HCT116 (cell line): ENCODE measurements at regions not wholly inside any gene's neighbourhood (a gene's known extent, or its start where the extent isn't known, plus 50 kb on each side); places are given as distances from the start of the nearest gene placed in this dataset.

Experiments used
- ATAC-seq: fragments of 200-7000 bp; cut with Tn5 transposase; 2 replicates; pipeline ENCODE4 v1.9.1; 2020; ENCODE audit warnings: mild to moderate bottlenecking, moderate library complexity
- BruUV-seq: library from RNA; stranded (reverse); fragments of 400-500 nt; replicated peaks from 2 replicates; lab custom pipeline; 2021; lab: Mats Ljungman, UMichigan
- CTCF ChIA-PET: fragments of 300-600 bp; sonication (Branson Sonifier 250); formaldehyde crosslinking; loops from one replicate; lab custom pipeline; 2021; ENCODE audit warnings: antibody characterized with exemption; lab: Charles Lee
- POLR2A ChIA-PET: fragments of 300-600, 350-600 bp; sonication (Branson Sonifier 250); formaldehyde crosslinking; loops from one replicate; lab custom pipeline; 2021; ENCODE audit warnings: antibody characterized with exemption; lab: Charles Lee
- RAD21 ChIA-PET, 2 experiments: fragments of 300-600 bp; sonication (Branson Sonifier 250); formaldehyde crosslinking; loops; one replicate each; lab custom pipeline; 2023; ENCODE audit warnings: low total read pairs in 2 of 2; ENCODE audit not compliant: uncharacterized antibody in 2 of 2, unreplicated experiment in 2 of 2, low non-redundant PET in 1 of 2; lab: Charles Lee
- DNase-seq: peaks from one replicate; pipeline ENCODE4 v3.0.0-alpha.2; 2010; ENCODE audit warnings: low read depth, low spot score
- H2AFZ ChIP-seq: fragments of 200-600 bp; shearing (Covaris generic), sonication (generic); 2 replicates; pipeline ENCODE4 v1.6.1; 2017; ENCODE audit warnings: low read depth, mixed run types, mixed read lengths, antibody characterized with exemption, low read length; ENCODE audit not compliant: poor library complexity, severe bottlenecking
- H3K27ac ChIP-seq: 2 replicates; pipeline ENCODE4 v1.5.1; 2012; ENCODE audit warnings: low read depth, low read length
- H3K27me3 ChIP-seq: fragments of 200-600 bp; sonication (generic); 2 replicates; pipeline ENCODE4 v1.6.1; 2016; ENCODE audit warnings: mixed run types, low read length, mixed read lengths; ENCODE audit not compliant: insufficient read depth
- H3K36me3 ChIP-seq, 2 experiments: fragments of 200-500 bp in 1 of 2; fragments of 200-600 bp in 1 of 2; sonication (Bioruptor generic) in 1 of 2; sonication (generic) in 1 of 2; 2 replicates each; pipeline versions ENCODE4 v1.5.1 to v1.6.1; 2014 to 2016; ENCODE audit warnings: low read length in 2 of 2, inconsistent platforms in 1 of 2, mixed read lengths in 1 of 2, mixed run types in 1 of 2; ENCODE audit not compliant: insufficient read depth in 2 of 2, control insufficient read depth in 1 of 2
- H3K4me1 ChIP-seq, 2 experiments: fragments of 200-600 bp in 1 of 2; sonication (generic) in 1 of 2; 2 replicates each; pipeline versions ENCODE4 v1.5.1 to v1.6.1; 2012 to 2017; ENCODE audit warnings: low read length in 2 of 2, inconsistent platforms in 1 of 2, mild to moderate bottlenecking in 1 of 2, mixed read lengths in 1 of 2, mixed run types in 1 of 2, moderate library complexity in 1 of 2; ENCODE audit not compliant: insufficient read depth in 2 of 2, control insufficient read depth in 1 of 2
- H3K4me2 ChIP-seq: fragments of 200-600 bp; sonication (generic); 2 replicates; pipeline ENCODE4 v1.6.1; 2017; ENCODE audit warnings: mixed run types, low read length, mixed read lengths
- H3K4me3 ChIP-seq, 2 experiments: fragments of 200-600 bp in 1 of 2; sonication (generic) in 1 of 2; replicated peaks in 1 of 2; 2 replicates each; pipeline ENCODE4 v1.5.1; 2011 to 2016; ENCODE audit warnings: low read length in 2 of 2, control low read depth in 1 of 2, low read depth in 1 of 2, mild to moderate bottlenecking in 1 of 2, mixed read lengths in 1 of 2, mixed run types in 1 of 2
- H3K79me2 ChIP-seq: fragments of 200-600 bp; sonication (generic); 2 replicates; pipeline ENCODE4 v1.6.1; 2017; ENCODE audit warnings: mild to moderate bottlenecking, mixed run types, low read length, moderate library complexity, mixed read lengths; ENCODE audit not compliant: insufficient read depth
- H3K9ac ChIP-seq: fragments of 200-600 bp; sonication (generic); 2 replicates; pipeline ENCODE4 v1.6.1; 2016; ENCODE audit warnings: low read length, mixed read lengths
- H3K9me2 ChIP-seq: fragments of 200-600 bp; sonication (generic), shearing (Covaris generic); 2 replicates; pipeline ENCODE4 v1.6.1; 2017; ENCODE audit warnings: mixed run types, mild to moderate bottlenecking, moderate library complexity; ENCODE audit not compliant: insufficient read depth
- H3K9me3 ChIP-seq, 2 experiments: fragments of 200-500 bp in 1 of 2; fragments of 200-600 bp in 1 of 2; sonication (Bioruptor generic) in 1 of 2; sonication (generic) in 1 of 2; 2 replicates each; pipeline ENCODE4 v1.6.1; 2014 to 2017; ENCODE audit warnings: low read length in 2 of 2, mixed read lengths in 2 of 2, inconsistent platforms in 1 of 2, low read depth in 1 of 2, mild to moderate bottlenecking in 1 of 2, mixed run types in 1 of 2, moderate library complexity in 1 of 2; ENCODE audit not compliant: control insufficient read depth in 1 of 2, insufficient read depth in 1 of 2
- H4K20me1 ChIP-seq: fragments of 200-600 bp; sonication (generic), shearing (Covaris generic); 2 replicates; pipeline ENCODE4 v1.6.1; 2017; ENCODE audit warnings: mixed run types, mild to moderate bottlenecking, moderate library complexity; ENCODE audit not compliant: insufficient read depth
- CBX3 ChIP-seq: IDR thresholded peaks from 2 replicates; pipeline ENCODE4 v1.6.1; 2012; ENCODE audit warnings: low read depth
- CEBPB ChIP-seq: IDR thresholded peaks from 2 replicates; pipeline ENCODE4 v1.6.1; 2012; ENCODE audit warnings: low read depth
- EZH2 ChIP-seq: fragments of 200-600 bp; sonication (generic); IDR thresholded peaks from 2 replicates; pipeline ENCODE4 v1.6.1; 2017; ENCODE audit warnings: antibody characterized with exemption, mixed run types
- EZH2phosphoT487 ChIP-seq: fragments of 200-600 bp; IDR thresholded peaks from 2 replicates; pipeline ENCODE4 v1.6.1; 2018; ENCODE audit warnings: antibody characterized with exemption, borderline replicate concordance
- FOSL1 ChIP-seq: IDR thresholded peaks from 2 replicates; pipeline ENCODE4 v1.6.1; 2012; ENCODE audit warnings: low read depth
- POLR2A ChIP-seq: IDR thresholded peaks from 2 replicates; pipeline ENCODE4 v1.7.0; 2011; ENCODE audit warnings: borderline replicate concordance; ENCODE audit not compliant: insufficient read depth, insufficient read length; ENCODE audit errors: extremely low read depth
- POLR2AphosphoS5 ChIP-seq: IDR thresholded peaks from 2 replicates; pipeline ENCODE4 v1.6.1; 2011; ENCODE audit warnings: mild to moderate bottlenecking, low read depth, low read length, moderate library complexity
- RAD21 ChIP-seq: IDR thresholded peaks from 2 replicates; pipeline ENCODE4 v1.6.1; 2012; ENCODE audit warnings: low read depth, mild to moderate bottlenecking
- SIN3A ChIP-seq: IDR thresholded peaks from 2 replicates; pipeline ENCODE4 v1.6.1; 2012; ENCODE audit warnings: low read depth
- SP1 ChIP-seq: IDR thresholded peaks from 2 replicates; pipeline ENCODE4 v1.6.1; 2012; ENCODE audit warnings: low read depth
- SRF ChIP-seq: IDR thresholded peaks from 2 replicates; pipeline ENCODE4 v1.6.1; 2012; ENCODE audit warnings: low read depth
- TCF7L2 ChIP-seq: IDR thresholded peaks from 2 replicates; pipeline ENCODE4 v1.7.0; 2011; ENCODE audit warnings: borderline replicate concordance, inconsistent platforms; ENCODE audit not compliant: insufficient read depth, insufficient read length; ENCODE audit errors: extremely low read depth
- ZFX ChIP-seq: fragments of 450-650 bp; IDR thresholded peaks from 2 replicates; pipeline ENCODE4 v1.6.1; 2017
- intact Hi-C: fragments of 100-400 bp; cut with micrococcal nuclease; formaldehyde crosslinking; loops from 2 replicates; pipeline ENCODE4 v1.10.0; 2022
- TF ChIP-seq, protein P1 (sequence below): IDR thresholded peaks from 2 replicates; pipeline ENCODE4 v1.6.1; 2012
- TF ChIP-seq, protein P2 (sequence below), 3 experiments: fragments of 200-600 bp in 1 of 3; sonication (generic) in 1 of 3; IDR thresholded peaks in 2 of 3; conservative IDR thresholded peaks in 1 of 3; 2 replicates each; pipeline ENCODE4 v1.5.1; 2012 to 2017; ENCODE audit warnings: low read depth in 2 of 3, low read length in 2 of 3, antibody characterized with exemption in 1 of 3, borderline replicate concordance in 1 of 3, control low read depth in 1 of 3, mild to moderate bottlenecking in 1 of 3, mixed read lengths in 1 of 3, mixed run types in 1 of 3, moderate library complexity in 1 of 3; ENCODE audit not compliant: insufficient read depth in 1 of 3

DNA sequence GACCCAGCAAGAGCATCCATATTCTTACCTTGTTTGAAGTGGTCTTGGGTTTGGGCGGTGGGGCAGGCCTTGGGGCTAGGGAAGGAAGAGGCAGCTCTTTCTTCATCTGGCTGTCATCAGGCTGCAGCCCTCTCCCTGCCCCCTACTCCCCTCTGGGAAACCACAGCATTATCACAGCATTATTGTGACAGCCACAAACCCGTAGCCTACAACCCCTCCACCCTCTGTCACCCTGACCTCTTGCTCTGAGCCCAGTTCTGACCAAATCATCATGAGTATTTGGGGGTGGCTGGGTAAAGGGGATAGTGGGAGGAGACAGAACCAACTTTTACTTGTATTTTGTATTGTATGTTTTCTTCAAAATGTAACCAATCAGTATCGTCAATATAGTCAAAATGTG lies 94.3 kb upstream of the ARRDC3 start:
- ChIA-PET CTCF (no interaction called here), RAD21 (no interaction called here), POLR2A (no interaction called here)
- intact Hi-C loops, result no loop called here
- Histone ChIP-seq H3K36me3 (no peaks in the 10 kb centered on the region), H3K9me3 (no peaks in the 10 kb centered on the region), H3K4me2 (no peak overlapping the region), H3K27me3 (no peaks in the 10 kb centered on the region), H3K9ac (no peak overlapping the region), H3K9me2 (no peaks in the 10 kb centered on the region), H3K27ac (no peak overlapping the region), H2AFZ (no peak overlapping the region), H3K4me3 (no peak overlapping the region), H3K79me2 (no peaks in the 10 kb centered on the region), H3K4me1 (no peaks in the 10 kb centered on the region), H4K20me1 (no peaks in the 10 kb centered on the region)
- no TSS peak for BruUV-seq
- DNase-seq (no peak), ATAC-seq (no peak)
- TF ChIP-seq CEBPB (no peak), EZH2 (no peak), FOSL1 (no peak), RAD21 (no peak), SIN3A (no peak), POLR2A (no peak), CBX3 (no peak), SRF (no peak), POLR2AphosphoS5 (no peak), SP1 (no peak), ZFX (no peak), EZH2phosphoT487 (no peak), TCF7L2 (no peak)
- TF ChIP-seq, protein P1, sequence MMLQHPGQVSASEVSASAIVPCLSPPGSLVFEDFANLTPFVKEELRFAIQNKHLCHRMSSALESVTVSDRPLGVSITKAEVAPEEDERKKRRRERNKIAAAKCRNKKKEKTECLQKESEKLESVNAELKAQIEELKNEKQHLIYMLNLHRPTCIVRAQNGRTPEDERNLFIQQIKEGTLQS, result no peak
- TF ChIP-seq, protein P2, sequence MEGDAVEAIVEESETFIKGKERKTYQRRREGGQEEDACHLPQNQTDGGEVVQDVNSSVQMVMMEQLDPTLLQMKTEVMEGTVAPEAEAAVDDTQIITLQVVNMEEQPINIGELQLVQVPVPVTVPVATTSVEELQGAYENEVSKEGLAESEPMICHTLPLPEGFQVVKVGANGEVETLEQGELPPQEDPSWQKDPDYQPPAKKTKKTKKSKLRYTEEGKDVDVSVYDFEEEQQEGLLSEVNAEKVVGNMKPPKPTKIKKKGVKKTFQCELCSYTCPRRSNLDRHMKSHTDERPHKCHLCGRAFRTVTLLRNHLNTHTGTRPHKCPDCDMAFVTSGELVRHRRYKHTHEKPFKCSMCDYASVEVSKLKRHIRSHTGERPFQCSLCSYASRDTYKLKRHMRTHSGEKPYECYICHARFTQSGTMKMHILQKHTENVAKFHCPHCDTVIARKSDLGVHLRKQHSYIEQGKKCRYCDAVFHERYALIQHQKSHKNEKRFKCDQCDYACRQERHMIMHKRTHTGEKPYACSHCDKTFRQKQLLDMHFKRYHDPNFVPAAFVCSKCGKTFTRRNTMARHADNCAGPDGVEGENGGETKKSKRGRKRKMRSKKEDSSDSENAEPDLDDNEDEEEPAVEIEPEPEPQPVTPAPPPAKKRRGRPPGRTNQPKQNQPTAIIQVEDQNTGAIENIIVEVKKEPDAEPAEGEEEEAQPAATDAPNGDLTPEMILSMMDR (IDR thresholded peaks at IDR 0.05 in 2 of 3, conservative IDR thresholded peaks at IDR 0.05 in 1 of 3; ENCODE audit: borderline replicate concordance in 1 of 3, insufficient read depth in 1 of 3, low read depth in 2 of 3, low read length in 2 of 3), result no peak
